ENCODE measurements at regions not wholly inside any gene's neighbourhood (a gene's known extent, or its start where the extent isn't known, plus 50 kb on each side); places are given as distances from the start of the nearest gene placed in this dataset.
A peak's percentile ranks its signal among the peaks of the same experiment; 100 is the strongest.

DNA sequence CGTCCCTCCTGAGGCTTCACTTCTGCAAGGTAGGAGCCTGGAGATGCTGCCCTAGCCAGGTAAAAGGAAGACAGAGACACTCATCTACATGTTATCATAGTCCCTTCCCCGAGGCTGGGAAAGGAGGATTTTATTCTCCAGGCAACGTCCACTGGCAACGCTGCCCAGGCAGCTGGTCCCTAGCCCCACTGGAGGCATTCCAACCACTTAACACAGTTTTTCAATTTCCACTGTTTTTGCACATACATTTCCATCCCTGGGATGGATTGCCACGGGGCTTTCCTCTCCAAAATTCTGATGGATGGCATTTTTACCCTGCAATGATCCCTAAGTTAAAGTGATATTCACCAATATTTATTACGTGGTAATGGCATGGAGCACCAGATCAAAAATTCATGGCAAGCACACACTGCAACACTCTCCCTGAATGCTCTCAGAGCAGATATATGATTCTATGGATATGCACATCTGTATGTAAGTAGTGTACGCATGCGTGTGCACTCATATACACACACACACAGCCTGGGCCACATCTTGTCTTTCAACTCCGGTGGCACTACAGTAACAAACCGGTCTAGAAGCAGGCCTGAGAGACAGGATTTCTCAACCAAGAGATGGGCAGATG is 322.3 kb upstream of the TSHZ3 start:
- Histone ChIP-seq H3K4me3 (no peak overlapping the region), H3K4me1 (replicated peaks) (peaks cover 23% of the 10 kb centered on the region), H3K27ac (no peak overlapping the region), H3K27me3 (replicated peaks) (no peaks in the 10 kb centered on the region), H3K36me3 (no peaks in the 10 kb centered on the region), H3K9me3 (replicated peaks) (no peaks in the 10 kb centered on the region)
- DNase-seq (ENCODE audit: low read depth in 1 of 2, low spot score in 2 of 2): no peak

DNA sequence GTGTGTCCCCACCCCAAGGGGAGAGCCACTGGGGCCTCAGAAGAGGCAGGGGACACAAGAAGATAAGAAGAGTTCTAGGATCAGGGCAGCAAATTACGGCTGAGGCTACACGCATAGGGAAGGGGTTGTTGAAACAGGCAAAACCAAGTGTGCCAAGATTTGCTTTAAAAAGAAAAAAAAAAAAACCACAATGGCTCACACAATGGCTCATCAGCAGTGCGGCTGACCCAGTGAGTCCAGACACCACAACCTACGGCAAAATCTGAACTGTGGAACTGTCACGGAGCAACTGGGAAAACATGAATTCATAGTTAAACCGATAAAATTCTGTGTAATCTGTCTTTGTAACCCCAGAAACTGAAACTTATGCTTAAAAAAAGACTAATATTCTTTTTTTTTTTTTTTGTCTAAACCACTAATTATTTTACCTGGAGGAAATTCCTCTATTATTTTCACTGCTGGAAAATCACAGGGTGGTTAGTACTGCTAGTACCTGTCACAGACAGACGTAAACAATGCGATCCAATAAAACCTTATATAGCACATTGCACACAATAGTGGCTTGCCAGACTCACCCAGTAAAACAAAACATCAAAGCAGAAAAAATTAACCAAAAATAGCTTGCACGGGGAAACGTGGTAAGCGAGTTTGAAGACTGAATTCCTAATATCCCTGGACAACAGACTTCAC is 325.4 kb upstream of the TSHZ3 start:
- Histone ChIP-seq H3K4me3 (no peak overlapping the region), H3K9me3 (replicated peaks) (no peaks in the 10 kb centered on the region), H3K4me1 (replicated peaks) (peaks cover 23% of the 10 kb centered on the region), H3K36me3 (no peaks in the 10 kb centered on the region), H3K27ac (peak overlapping the region; percentile 46), H3K27me3 (replicated peaks) (no peaks in the 10 kb centered on the region)
- peak in 1 of 2 experiments; percentile 50 for DNase-seq (ENCODE audit: low read depth in 1 of 2, low spot score in 2 of 2)

GRCh38 chr19:31675193-31675913 is 326.1 kb upstream of the TSHZ3 start:
- peak; percentile 58 to 83 for DNase-seq (ENCODE audit: low read depth in 1 of 2, low spot score in 2 of 2)
- H3K4me3 ChIP-seq: no peak overlapping the region
- peaks cover 23% of the 10 kb centered on the region for H3K4me1 ChIP-seq (replicated peaks)
- no peaks in the 10 kb centered on the region for H3K9me3 ChIP-seq (replicated peaks)
- peak overlapping the region; percentile 51 for H3K27ac ChIP-seq
- no peaks in the 10 kb centered on the region for H3K27me3 ChIP-seq (replicated peaks)
- no peaks in the 10 kb centered on the region for H3K36me3 ChIP-seq

DNA sequence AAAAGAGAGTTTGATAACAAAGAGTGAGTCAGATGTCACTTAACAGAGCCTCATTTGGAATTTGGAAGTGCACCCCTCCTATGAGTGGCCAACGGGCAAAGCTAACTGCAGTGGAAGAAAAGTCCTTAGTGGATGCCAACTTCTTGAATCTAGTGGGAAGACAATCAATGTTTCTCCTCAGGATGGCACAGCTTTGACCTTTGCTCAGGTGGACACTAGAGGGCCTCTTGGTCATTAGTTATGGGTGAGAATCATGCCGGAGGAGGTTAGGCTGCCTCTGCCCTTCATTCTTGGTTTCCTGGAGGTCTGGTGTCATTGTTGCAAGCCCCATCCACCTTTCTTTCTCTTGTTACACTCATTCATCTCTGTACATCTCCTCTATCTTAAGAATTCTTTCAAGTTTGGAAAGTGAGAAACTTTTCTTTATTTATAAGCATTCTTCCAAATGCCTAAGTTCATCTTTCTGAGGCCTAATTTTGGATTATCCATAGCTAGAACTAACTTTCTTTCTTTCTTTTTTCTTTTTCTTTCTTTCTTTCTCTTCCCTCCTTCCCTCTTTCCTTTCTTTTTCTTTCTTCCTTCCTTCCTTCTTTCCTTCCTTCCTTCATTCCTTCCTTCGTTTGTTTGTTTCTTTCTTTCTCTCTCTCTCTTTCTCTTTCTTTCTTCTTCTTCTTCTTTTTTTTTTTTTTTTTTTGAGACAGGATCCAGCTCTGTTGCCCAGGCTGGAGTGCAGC is 327.2 kb upstream of the TSHZ3 start:
- Histone ChIP-seq H3K27me3 (replicated peaks) (no peaks in the 10 kb centered on the region), H3K9me3 (replicated peaks) (no peaks in the 10 kb centered on the region), H3K36me3 (no peaks in the 10 kb centered on the region), H3K4me3 (no peak overlapping the region), H3K4me1 (replicated peaks) (peaks cover 23% of the 10 kb centered on the region), H3K27ac (no peak overlapping the region)
- DNase-seq (ENCODE audit: low read depth in 1 of 2, low spot score in 2 of 2): peak in 1 of 2 experiments; percentile 31

GRCh38 chr19:31678421-31678820 is 329.2 kb upstream of the TSHZ3 start:
- Histone ChIP-seq H3K4me3 (no peak overlapping the region), H3K9me3 (replicated peaks) (no peaks in the 10 kb centered on the region), H3K4me1 (replicated peaks) (peaks cover 23% of the 10 kb centered on the region), H3K36me3 (no peaks in the 10 kb centered on the region), H3K27me3 (replicated peaks) (no peaks in the 10 kb centered on the region), H3K27ac (no peak overlapping the region)
- DNase-seq (ENCODE audit: low read depth in 1 of 2, low spot score in 2 of 2): no peak

DNA sequence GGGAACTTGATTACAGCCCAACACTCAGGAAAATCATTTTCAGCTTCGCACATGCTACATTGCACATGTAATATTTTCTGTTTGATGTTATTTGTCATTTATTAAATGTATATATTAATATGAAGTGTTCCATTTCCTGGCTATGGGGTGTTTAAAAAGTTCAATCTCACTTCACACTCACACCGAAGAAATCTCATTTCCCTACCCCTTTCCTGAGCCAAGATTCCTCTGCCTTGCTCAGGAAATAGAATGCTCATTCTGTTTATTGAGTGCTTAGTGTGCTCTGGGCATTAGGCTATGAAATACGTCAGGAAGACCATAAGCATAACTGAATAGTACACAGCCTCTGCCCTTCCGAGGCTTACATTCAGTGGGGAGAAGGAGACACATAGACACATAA is 331.9 kb upstream of the TSHZ3 start:
- H3K9me3 ChIP-seq (replicated peaks): no peaks in the 10 kb centered on the region
- H3K36me3 ChIP-seq: no peaks in the 10 kb centered on the region
- peaks cover 3% of the 10 kb centered on the region for H3K4me1 ChIP-seq (replicated peaks)
- no peak overlapping the region for H3K4me3 ChIP-seq
- no peaks in the 10 kb centered on the region for H3K27me3 ChIP-seq (replicated peaks)
- DNase-seq (ENCODE audit: low read depth in 1 of 2, low spot score in 2 of 2): no peak
- H3K27ac ChIP-seq: no peak overlapping the region

- no peak for DNase-seq (ENCODE audit: low read depth in 1 of 2, low spot score in 2 of 2)
- H3K4me3 ChIP-seq: no peak overlapping the region
- no peaks in the 10 kb centered on the region for H3K4me1 ChIP-seq (replicated peaks)
- H3K9me3 ChIP-seq (replicated peaks): no peaks in the 10 kb centered on the region
- no peaks in the 10 kb centered on the region for H3K27me3 ChIP-seq (replicated peaks)
- H3K36me3 ChIP-seq: no peaks in the 10 kb centered on the region
- no peak overlapping the region for H3K27ac ChIP-seq
Observed at GRCh38 chr19:31693131-31693932, 344.1 kb upstream of the TSHZ3 start.

DNA sequence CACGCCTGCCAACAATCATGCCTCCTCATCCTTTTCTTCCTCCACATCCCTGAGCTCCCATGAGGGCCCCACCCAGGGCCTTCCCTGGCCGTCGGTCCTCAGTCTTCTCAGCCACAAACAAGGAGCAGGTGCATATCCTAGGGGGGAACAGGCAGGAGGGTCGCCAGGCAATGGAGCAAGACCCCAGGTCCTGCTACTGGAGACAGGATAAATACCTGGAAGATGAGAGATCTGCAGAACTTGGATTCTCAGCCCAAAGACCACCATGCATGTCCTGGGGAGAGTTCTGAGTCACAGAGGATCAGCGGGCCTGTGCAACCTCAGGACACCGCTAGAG is 344.7 kb upstream of the TSHZ3 start:
- Histone ChIP-seq H3K4me1 (replicated peaks) (no peaks in the 10 kb centered on the region), H3K27me3 (replicated peaks) (no peaks in the 10 kb centered on the region), H3K27ac (no peak overlapping the region), H3K36me3 (no peaks in the 10 kb centered on the region), H3K9me3 (replicated peaks) (no peaks in the 10 kb centered on the region), H3K4me3 (no peak overlapping the region)
- DNase-seq (ENCODE audit: low read depth in 1 of 2, low spot score in 2 of 2): peak in 1 of 2 experiments; percentile 18

DNA sequence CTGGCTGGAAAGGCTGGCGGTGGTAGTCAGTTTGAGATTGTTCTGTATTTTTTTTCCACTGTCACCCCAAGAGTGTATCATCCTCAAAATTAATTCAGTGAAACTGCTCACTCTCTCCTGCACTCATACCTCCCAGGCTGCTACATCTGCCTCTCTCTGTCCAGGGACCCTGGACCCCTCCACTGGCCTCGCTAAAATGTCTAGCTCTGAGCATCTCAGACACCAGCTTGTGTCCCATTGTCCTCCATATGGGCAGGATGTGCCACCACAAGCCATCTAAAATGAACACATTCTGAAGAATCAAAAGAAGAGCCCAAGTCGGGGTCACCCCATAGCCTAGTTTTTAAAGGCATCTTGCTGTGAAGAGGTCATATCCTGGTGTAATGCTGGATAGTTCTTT is 345.5 kb upstream of the TSHZ3 start:
- Histone ChIP-seq H3K9me3 (replicated peaks) (no peaks in the 10 kb centered on the region), H3K27me3 (replicated peaks) (no peaks in the 10 kb centered on the region), H3K27ac (no peak overlapping the region), H3K36me3 (no peaks in the 10 kb centered on the region), H3K4me3 (no peak overlapping the region), H3K4me1 (replicated peaks) (no peaks in the 10 kb centered on the region)
- no peak for DNase-seq (ENCODE audit: low read depth in 1 of 2, low spot score in 2 of 2)

- Histone ChIP-seq H3K4me3 (no peak overlapping the region), H3K36me3 (no peaks in the 10 kb centered on the region), H3K9me3 (replicated peaks) (peaks cover 2% of the 10 kb centered on the region; the same call in 1 of the 2 replicates), H3K27ac (no peak overlapping the region), H3K27me3 (replicated peaks) (no peaks in the 10 kb centered on the region), H3K4me1 (replicated peaks) (no peaks in the 10 kb centered on the region)
- no peak for DNase-seq (ENCODE audit: low read depth in 1 of 2, low spot score in 2 of 2)
Observed at GRCh38 chr19:31699421-31699820, 350.2 kb upstream of the TSHZ3 start.

DNA sequence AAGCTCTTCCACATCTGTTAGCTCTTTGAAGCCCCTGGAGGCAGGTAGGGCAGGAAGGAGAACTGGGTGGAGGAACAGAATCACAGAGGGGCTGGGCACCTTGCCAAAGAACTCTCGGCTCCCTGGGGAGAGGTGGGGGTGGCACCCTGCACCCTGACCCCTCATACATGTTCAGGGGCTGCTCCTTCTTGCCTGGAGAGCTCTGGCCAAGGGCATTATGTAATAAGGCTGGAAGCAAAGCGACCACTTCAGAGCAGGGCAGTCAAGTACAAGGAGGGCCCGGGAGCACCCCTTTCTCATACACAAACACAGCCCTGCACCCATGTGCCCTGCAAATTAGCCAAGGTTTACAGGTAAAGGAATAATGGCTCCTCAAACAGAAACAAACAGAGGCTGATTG is 351.9 kb upstream of the TSHZ3 start:
- DNase-seq (ENCODE audit: low read depth in 1 of 2, low spot score in 2 of 2): no peak
- Histone ChIP-seq H3K27ac (no peak overlapping the region), H3K27me3 (replicated peaks) (no peaks in the 10 kb centered on the region), H3K4me1 (replicated peaks) (no peaks in the 10 kb centered on the region), H3K36me3 (no peaks in the 10 kb centered on the region), H3K9me3 (replicated peaks) (peaks cover 3% of the 10 kb centered on the region; the same call in 1 of the 2 replicates), H3K4me3 (no peak overlapping the region)

- H3K4me1 ChIP-seq (replicated peaks): no peaks in the 10 kb centered on the region
- no peak for DNase-seq (ENCODE audit: low read depth in 1 of 2, low spot score in 2 of 2)
Observed at GRCh38 chr19:31705656-31706055, 356.4 kb upstream of the TSHZ3 start.

DNA sequence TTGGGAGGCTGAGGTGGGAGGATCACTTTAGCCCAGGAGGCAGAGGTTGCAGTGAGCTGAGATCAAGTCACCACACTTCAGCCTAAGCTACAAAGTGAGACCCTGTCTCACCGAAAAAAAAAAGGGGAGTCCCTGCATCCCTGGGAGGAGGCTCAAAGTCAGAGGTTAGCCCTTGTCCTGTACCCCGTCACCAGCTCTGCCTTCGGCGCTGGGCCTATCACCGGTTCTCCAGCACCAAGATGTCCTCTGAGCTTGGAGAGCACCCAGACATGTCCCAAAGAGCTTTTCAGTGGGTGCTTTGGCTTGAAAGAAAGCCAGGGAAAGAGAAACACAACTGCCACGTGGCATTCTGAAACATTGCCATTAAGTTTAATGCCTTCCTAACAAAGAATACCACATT is 356.9 kb upstream of the TSHZ3 start:
- H3K9me3 ChIP-seq (replicated peaks): peaks cover 3% of the 10 kb centered on the region; the same call in 1 of the 2 replicates
- DNase-seq (ENCODE audit: low read depth in 1 of 2, low spot score in 2 of 2): peak in 1 of 2 experiments; percentile 15
- H3K27me3 ChIP-seq (replicated peaks): no peaks in the 10 kb centered on the region
- H3K36me3 ChIP-seq: no peaks in the 10 kb centered on the region
- H3K27ac ChIP-seq: no peak overlapping the region
- H3K4me3 ChIP-seq: no peak overlapping the region
- H3K4me1 ChIP-seq (replicated peaks): no peaks in the 10 kb centered on the region

More at GRCh38 chr19:31705656-31706055, 356.4 kb upstream of the TSHZ3 start:
- Histone ChIP-seq H3K27me3 (replicated peaks) (no peaks in the 10 kb centered on the region), H3K36me3 (no peaks in the 10 kb centered on the region), H3K27ac (no peak overlapping the region), H3K9me3 (replicated peaks) (peaks cover 3% of the 10 kb centered on the region; the same call in 1 of the 2 replicates), H3K4me3 (no peak overlapping the region)
